ENCODE measurements at regions not wholly inside any gene's neighbourhood (a gene's known extent, or its start where the extent isn't known, plus 50 kb on each side); places are given as distances from the start of the nearest gene placed in this dataset.

DNA sequence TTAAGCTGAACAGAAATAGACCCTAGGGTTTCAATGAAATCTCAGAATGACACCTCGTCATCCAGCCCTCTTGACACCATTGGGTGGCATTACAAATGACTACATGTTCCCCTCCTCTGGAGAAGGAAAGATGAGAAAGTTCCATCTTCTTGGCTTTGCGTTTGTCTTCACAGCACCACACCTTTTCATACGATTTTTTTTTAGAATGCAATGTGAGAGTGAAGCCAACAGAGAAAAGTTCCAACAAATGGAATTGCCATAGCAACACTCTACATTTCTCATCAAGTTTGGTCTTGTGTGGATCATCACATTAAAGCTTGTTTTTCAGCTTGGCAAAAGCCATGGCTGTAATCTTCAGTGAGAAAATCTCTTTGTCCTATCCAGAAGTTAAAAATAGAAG lies 183.4 kb upstream of the SNX7 start:
- ATAC-seq = no peak
- Histone ChIP-seq H3K4me1 (no peaks in the 10 kb centered on the region), H3K4me3 (no peak overlapping the region), H3K27ac (no peak overlapping the region), H3K27me3 (no peaks in the 10 kb centered on the region), H3K9me3 (no peaks in the 10 kb centered on the region), H3K36me3 (no peaks in the 10 kb centered on the region)
- TF ChIP-seq CTCF (IDR thresholded peaks at IDR 0.05) (no peak), POLR2A (IDR thresholded peaks at IDR 0.05) (no peak), EP300 (IDR thresholded peaks at IDR 0.05) (no peak), POLR2AphosphoS5 (IDR thresholded peaks at IDR 0.05) (no peak)
- WGBS, 2 donors (ENCODE audit: low coverage in 1 of 2) = 45 to 63% methylated on average over 3 of the region's 3 CpGs

DNA sequence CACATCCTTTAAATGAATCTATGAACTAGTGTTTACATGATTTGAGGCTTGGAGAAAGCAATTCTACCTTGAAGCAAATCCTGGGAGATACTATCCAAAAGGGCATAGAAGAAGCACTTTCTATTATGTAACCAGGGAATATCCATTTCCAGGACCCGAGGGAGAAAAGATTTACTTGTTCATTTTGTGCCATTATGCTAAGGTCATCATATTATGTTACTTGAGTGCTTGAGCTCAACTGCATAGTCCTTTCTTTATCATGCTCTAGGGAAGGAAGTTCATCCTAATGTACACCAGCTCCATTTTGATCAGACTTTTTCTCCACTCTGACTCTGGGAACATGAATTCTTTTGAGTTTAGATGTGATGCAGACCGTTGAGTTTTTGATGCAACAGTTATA lies 188.6 kb upstream of the SNX7 start:
- TF ChIP-seq CTCF (IDR thresholded peaks at IDR 0.05) = no peak
- no peak for TF ChIP-seq EP300 (IDR thresholded peaks at IDR 0.05)
- no peak for TF ChIP-seq POLR2A (IDR thresholded peaks at IDR 0.05)
- TF ChIP-seq POLR2AphosphoS5 (IDR thresholded peaks at IDR 0.05) = no peak
- ATAC-seq = no peak
- H3K27me3 ChIP-seq = no peaks in the 10 kb centered on the region
- no peaks in the 10 kb centered on the region for H3K36me3 ChIP-seq
- no peak overlapping the region for H3K27ac ChIP-seq
- no peaks in the 10 kb centered on the region for H3K9me3 ChIP-seq
- no peaks in the 10 kb centered on the region for H3K4me1 ChIP-seq
- H3K4me3 ChIP-seq = no peak overlapping the region
- 70 to 74% methylated on average over 2 of the region's 2 CpGs for WGBS, 2 donors (ENCODE audit: low coverage in 1 of 2)

DNA sequence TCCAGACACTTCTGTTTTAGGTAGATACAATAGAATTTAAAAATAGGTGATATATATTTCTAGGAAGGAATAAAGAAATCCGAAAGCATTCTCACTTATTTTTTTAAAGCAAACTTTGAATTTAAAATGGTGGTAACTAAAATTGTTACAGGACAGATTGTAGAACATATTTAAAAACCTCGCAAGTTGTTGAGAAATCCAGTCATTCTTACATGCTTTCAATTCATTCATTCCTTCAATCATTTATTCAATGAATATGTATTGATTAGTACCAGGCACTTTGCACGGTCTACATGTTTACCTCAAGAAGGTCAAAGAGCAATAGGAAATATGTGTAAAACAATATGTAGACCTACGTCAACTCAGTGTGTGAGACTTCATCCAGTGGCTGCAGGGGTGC lies 189.9 kb upstream of the SNX7 start:
- no peak overlapping the region for H3K4me3 ChIP-seq
- H3K4me1 ChIP-seq = no peaks in the 10 kb centered on the region
- H3K27me3 ChIP-seq = no peaks in the 10 kb centered on the region
- WGBS, 2 donors (ENCODE audit: low coverage in 1 of 2) = 74 to 78% methylated on average over 4 of the region's 4 CpGs
- no peak overlapping the region for H3K27ac ChIP-seq
- TF ChIP-seq EP300 (IDR thresholded peaks at IDR 0.05) = no peak
- no peak for TF ChIP-seq POLR2A (IDR thresholded peaks at IDR 0.05)
- no peak for TF ChIP-seq POLR2AphosphoS5 (IDR thresholded peaks at IDR 0.05)
- TF ChIP-seq CTCF (IDR thresholded peaks at IDR 0.05) = no peak
- ATAC-seq = no peak
- H3K36me3 ChIP-seq = no peaks in the 10 kb centered on the region
- no peaks in the 10 kb centered on the region for H3K9me3 ChIP-seq

DNA sequence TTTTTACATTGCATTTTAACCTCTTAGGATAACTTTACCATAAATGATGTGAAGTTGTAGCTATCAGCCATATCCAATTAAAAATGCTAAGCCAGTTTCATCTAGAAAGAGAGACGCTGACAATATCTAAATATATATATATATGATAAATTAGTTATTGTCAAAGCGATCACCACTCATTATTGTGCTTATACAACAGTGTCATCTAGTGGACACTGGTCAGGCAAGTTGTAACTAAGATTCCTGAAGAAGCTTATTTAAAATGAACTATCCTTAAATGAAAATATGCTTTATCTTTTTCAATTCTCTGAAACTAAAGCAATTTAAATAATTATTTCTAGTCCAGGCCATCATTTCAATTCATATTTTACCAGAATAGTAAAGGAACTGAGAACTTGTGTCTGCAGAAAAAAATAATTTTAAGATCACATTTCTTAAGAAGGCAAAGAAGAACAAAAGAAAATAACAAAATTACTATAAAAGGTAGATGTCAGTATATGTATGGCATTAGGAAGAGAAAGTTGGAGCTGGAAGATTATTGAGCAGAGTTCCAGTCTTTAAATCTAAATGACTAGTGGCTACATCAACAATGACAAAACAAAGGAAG lies 193.3 kb upstream of the SNX7 start:
- Histone ChIP-seq H3K4me3 (no peak overlapping the region), H3K27ac (no peak overlapping the region), H3K9me3 (no peaks in the 10 kb centered on the region), H3K27me3 (no peaks in the 10 kb centered on the region), H3K36me3 (no peaks in the 10 kb centered on the region), H3K4me1 (no peaks in the 10 kb centered on the region)
- 5 to 9% methylated on average over 2 of the region's 2 CpGs for WGBS, 2 donors (ENCODE audit: low coverage in 1 of 2)
- ATAC-seq = no peak
- no peak for TF ChIP-seq POLR2A (IDR thresholded peaks at IDR 0.05)
- peak in 3 of 4 experiments; percentile 5 to 49 (median 22) for TF ChIP-seq CTCF (IDR thresholded peaks at IDR 0.05)

GRCh38 chr1:98467586-98467985 lies 193.9 kb upstream of the SNX7 start:
- Histone ChIP-seq H3K36me3 (no peaks in the 10 kb centered on the region), H3K4me1 (no peaks in the 10 kb centered on the region), H3K27ac (no peak overlapping the region), H3K27me3 (no peaks in the 10 kb centered on the region), H3K9me3 (no peaks in the 10 kb centered on the region), H3K4me3 (no peak overlapping the region)
- ATAC-seq = no peak
- WGBS, 2 donors (ENCODE audit: low coverage in 1 of 2) = 43% methylated on average over 2 to 4 of the region's 4 CpGs
- TF ChIP-seq POLR2AphosphoS5 (IDR thresholded peaks at IDR 0.05) (no peak), CTCF (IDR thresholded peaks at IDR 0.05) (no peak), EP300 (IDR thresholded peaks at IDR 0.05) (no peak), POLR2A (IDR thresholded peaks at IDR 0.05) (no peak)
